Stimulated activated CD8-positive, alpha-beta memory T cell treated with anti-CD3 and anti-CD28 coated beads, Interleukin-4, amount 100 ng/mL, for 48 hours (primary cell): ENCODE measurements at regions not wholly inside any gene's neighbourhood (a gene's known extent, or its start where the extent isn't known, plus 50 kb on each side); places are given as distances from the start of the nearest gene placed in this dataset.
"Not testable (repeated sequence)": the region's sequence is repeated elsewhere in the genome, so short reads cannot be mapped to it uniquely, and the experiment has no call there.

ENCODE experiments used
- DNase-seq: peaks from one replicate; pipeline ENCODE4 v3.0.0-alpha.2; 2020

GRCh38 chr14:51447411-51447810 lies 204.3 kb upstream of the FRMD6 start:
- no peak for DNase-seq

DNA sequence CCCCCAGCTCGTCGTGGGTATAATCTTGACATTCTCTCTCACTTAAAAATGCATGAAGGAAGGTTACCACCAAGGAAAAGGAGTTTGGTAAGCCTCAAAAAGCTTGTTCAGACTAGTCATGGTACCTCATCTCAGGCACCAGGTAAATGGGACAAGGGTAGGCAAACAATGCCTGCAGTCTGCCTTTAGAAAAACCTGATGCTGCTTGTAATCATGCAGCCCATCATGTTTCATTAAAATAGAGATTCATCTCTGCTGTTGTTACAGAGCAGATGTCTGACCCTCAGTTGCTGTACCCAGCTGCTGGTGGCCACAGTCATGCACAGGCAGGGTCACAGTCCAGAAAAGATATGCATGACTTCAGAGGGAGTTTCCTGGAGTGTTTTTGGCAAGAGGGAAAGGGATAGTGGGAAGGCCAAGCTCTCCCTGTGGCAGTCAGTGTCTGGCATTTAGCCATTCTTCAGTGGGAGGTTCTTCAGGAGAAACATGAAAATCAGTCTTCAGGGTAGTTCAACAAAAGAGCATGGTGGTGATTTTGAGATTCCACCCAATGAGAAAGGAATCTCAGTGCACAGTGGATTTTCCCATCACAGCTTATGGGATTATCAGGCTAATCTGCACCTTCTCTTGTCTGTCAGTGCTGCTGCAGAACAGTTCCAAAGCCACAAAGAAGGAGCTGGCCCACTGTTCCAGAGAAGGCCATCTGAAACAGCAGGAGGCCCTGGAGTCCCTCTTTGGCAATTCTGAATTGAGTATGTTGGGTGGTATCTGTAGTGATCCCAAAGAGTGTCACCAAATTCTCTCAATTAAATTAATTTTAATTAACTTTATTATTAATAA lies 202.7 kb upstream of the FRMD6 start:
- DNase-seq: no peak

DNA sequence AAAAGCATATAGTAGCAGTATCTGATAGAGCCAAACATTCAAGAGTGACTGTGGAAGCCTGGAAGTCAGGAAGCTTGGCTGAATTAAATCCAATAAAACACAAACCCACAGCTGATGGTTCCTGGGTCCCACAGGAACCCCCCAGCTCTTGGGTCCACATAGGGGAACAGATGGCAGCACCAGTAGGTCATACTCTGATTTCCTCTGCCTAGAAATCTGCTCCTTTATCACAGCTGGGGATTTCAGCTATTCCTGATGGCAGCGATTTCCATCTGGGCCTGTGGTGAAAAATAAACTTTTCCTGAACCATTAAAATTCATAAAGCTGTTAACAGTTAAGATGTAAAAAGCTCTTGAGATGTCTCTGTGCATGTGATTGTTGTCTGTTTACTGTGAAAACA lies 202.0 kb upstream of the FRMD6 start:
- no peak for DNase-seq

DNA sequence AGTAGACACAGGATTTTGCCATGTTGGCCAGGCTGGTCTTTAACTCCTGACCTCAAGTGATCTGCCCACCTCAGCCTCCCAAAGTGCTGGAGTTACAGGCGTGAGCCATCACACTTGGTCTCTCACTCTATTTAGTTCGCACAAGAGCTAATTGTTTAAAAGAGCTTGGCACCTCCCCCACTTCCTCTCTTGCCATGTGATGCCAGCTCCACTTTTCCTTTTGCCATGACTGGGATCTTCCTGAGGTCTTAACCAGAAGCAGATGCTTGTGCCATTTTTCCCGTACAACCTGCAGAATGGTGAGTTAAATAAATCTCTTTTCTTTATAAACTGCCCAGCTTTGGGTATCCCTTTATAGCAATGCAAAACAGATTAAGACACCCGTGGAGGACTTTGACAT lies 200.1 kb upstream of the FRMD6 start:
- DNase-seq: no peak

GRCh38 chr14:51453869-51454268 lies 197.8 kb upstream of the FRMD6 start:
- DNase-seq: no peak

GRCh38 chr14:51454351-51454750 lies 197.4 kb upstream of the FRMD6 start:
- no peak for DNase-seq

- no peak for DNase-seq
Observed at GRCh38 chr14:51455041-51455835, 196.5 kb upstream of the FRMD6 start.

GRCh38 chr14:51457843-51458562 lies 193.7 kb upstream of the FRMD6 start:
- DNase-seq: no peak

- DNase-seq: no peak
Observed at GRCh38 chr14:51458563-51458955, 193.2 kb upstream of the FRMD6 start.

- DNase-seq: no peak
Observed at GRCh38 chr14:51460011-51460410, 191.7 kb upstream of the FRMD6 start.

GRCh38 chr14:51462182-51462581 lies 189.5 kb upstream of the FRMD6 start:
- no peak for DNase-seq

GRCh38 chr14:51462706-51463105 lies 189.0 kb upstream of the FRMD6 start:
- DNase-seq: no peak

DNA sequence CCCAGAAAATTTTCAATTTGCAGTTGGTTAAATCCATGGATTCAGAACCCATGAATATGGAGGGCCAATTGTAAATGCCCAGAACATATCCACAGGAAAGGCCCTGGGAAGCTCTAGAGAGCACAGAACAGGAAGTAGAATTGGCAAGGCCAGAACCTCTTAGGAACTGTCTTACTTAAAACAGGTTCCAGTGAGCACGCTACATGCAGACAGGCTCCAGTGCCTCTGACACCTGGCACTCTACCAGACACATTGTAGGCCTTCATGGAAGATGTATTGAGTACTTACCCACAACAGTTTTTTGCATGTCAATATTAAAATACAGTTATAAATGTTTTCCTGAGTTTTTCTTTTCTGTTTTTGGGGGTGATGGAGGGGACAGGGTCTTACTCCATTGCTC lies 188.2 kb upstream of the FRMD6 start:
- no peak for DNase-seq

GRCh38 chr14:51464411-51464810 lies 187.3 kb upstream of the FRMD6 start:
- no peak for DNase-seq

- no peak for DNase-seq
Observed at GRCh38 chr14:51465486-51465885, 186.2 kb upstream of the FRMD6 start.

- not testable (repeated sequence) for DNase-seq
Observed at GRCh38 chr14:51467392-51467791, 184.3 kb upstream of the FRMD6 start.

- no peak for DNase-seq
Observed at GRCh38 chr14:51468523-51468922, 183.2 kb upstream of the FRMD6 start.

- no peak for DNase-seq
Observed at GRCh38 chr14:51472881-51473280, 178.8 kb upstream of the FRMD6 start.

DNA sequence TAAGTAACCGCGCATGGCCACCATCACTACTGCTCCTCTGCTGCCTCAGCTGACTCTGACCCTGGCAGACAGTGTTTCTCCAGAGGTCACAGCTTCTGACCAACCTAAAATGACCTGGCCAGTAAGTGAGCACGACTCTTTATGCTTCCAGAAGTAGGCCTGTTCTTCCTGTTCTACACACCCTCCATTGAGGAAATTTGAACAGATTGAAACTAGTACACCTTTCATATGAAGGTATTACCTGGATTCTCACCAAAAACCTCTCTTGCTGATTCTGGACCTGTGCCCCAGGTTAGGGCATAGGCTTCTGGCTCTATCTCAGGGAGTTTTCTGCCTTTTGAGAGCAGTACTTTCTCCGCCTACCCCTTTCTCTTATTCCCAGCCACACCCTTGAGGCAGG lies 178.4 kb upstream of the FRMD6 start:
- no peak for DNase-seq

- DNase-seq: no peak
Observed at GRCh38 chr14:51473808-51474565, 177.7 kb upstream of the FRMD6 start.

DNA sequence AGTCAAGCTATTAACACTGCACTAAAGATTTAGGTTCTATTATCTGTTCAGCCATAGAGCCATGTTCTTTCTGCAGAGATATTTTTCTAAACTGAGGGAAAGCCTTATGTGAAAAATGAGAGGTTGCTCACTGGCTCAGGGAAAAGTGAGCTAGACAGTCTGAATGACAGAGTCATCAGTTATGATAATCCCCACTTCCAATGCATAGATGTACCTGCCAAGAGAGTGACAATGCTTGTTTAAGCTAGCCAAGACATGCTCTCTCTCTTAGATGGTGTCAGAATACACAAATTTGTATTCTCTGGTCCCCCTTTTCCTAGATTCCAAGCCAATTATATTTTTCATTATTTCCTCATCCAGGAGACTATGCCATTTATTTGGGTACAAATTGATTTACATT lies 176.9 kb upstream of the FRMD6 start:
- DNase-seq: no peak

DNA sequence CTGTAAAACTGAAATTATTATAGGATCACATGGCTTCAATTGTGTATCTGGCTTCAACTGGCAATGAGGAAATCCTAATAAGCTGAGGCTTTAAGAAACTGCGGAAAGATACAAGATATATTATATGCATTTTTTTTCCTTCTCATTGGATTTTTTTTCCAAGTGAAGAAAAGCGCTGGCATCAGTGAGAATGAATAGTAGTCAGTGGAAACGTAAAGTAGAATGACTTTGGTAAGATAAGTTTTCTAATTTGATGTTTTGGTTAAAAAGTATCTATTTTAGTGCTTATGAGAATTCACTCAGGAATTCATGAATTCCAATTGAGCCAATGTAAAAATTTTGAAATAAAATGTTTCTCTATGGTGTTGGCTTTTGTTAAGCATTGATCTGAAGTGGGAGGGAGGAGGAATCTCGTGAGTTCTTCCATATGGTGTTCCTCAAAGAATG lies 173.5 kb upstream of the FRMD6 start:
- no peak for DNase-seq
